HG03521 (cell line): ENCODE measurements at regions not wholly inside any gene's neighbourhood (a gene's known extent, or its start where the extent isn't known, plus 50 kb on each side); places are given as distances from the start of the nearest gene placed in this dataset.
"Not testable (repeated sequence)": the region's sequence is repeated elsewhere in the genome, so short reads cannot be mapped to it uniquely, and the experiment has no call there.

Experiments
- ATAC-seq: cut with Tn5 transposase; IDR thresholded peaks from one replicate; pipeline ENCODE4 v1.9.1; 2021; ENCODE audit warnings: mild to moderate bottlenecking, moderate library complexity; ENCODE audit not compliant: unreplicated experiment

- ATAC-seq: no peak
These were observed 253.8 kb upstream of the CDH11 start for GRCh38 chr16:65375651-65376050.

GRCh38 chr16:65373097-65373496 lies 251.2 kb upstream of the CDH11 start:
- ATAC-seq: no peak

GRCh38 chr16:65372171-65372570 lies 250.3 kb upstream of the CDH11 start:
- ATAC-seq: no peak

GRCh38 chr16:65365732-65366715 lies 244.2 kb upstream of the CDH11 start:
- ATAC-seq: no peak

GRCh38 chr16:65356721-65357120 lies 234.9 kb upstream of the CDH11 start:
- ATAC-seq: not testable (repeated sequence)

- ATAC-seq: no peak
These were observed 233.8 kb upstream of the CDH11 start for GRCh38 chr16:65355706-65356105.

GRCh38 chr16:65353183-65353582 lies 231.3 kb upstream of the CDH11 start:
- no peak for ATAC-seq

GRCh38 chr16:65349626-65350025 lies 227.8 kb upstream of the CDH11 start:
- no peak for ATAC-seq

GRCh38 chr16:65343556-65343955 lies 221.7 kb upstream of the CDH11 start:
- no peak for ATAC-seq

- ATAC-seq: no peak
These were observed 220.5 kb upstream of the CDH11 start for GRCh38 chr16:65342231-65342866.

- ATAC-seq: no peak
These were observed 217.2 kb upstream of the CDH11 start for GRCh38 chr16:65339062-65339461.

- ATAC-seq: no peak
These were observed 214.3 kb upstream of the CDH11 start for GRCh38 chr16:65336160-65336559.

GRCh38 chr16:65334081-65334480 lies 212.2 kb upstream of the CDH11 start:
- no peak for ATAC-seq

- ATAC-seq: no peak
These were observed 211.4 kb upstream of the CDH11 start for GRCh38 chr16:65333283-65333682.

- ATAC-seq: no peak
These were observed 205.5 kb upstream of the CDH11 start for GRCh38 chr16:65327346-65327745.

- no peak for ATAC-seq
These were observed 201.9 kb upstream of the CDH11 start for GRCh38 chr16:65323655-65324237.

- no peak for ATAC-seq
These were observed 197.9 kb upstream of the CDH11 start for GRCh38 chr16:65319621-65320231.

GRCh38 chr16:65318590-65319257 lies 196.9 kb upstream of the CDH11 start:
- ATAC-seq: no peak

- ATAC-seq: no peak
These were observed 196.3 kb upstream of the CDH11 start for GRCh38 chr16:65318138-65318537.

GRCh38 chr16:65316808-65317207 lies 194.9 kb upstream of the CDH11 start:
- no peak for ATAC-seq
